GM21717 (cell line): ENCODE measurements at regions not wholly inside any gene's neighbourhood (a gene's known extent, or its start where the extent isn't known, plus 50 kb on each side); places are given as distances from the start of the nearest gene placed in this dataset.
"Not testable (repeated sequence)": the region's sequence is repeated elsewhere in the genome, so short reads cannot be mapped to it uniquely, and the experiment has no call there.

ENCODE experiments used
- ATAC-seq: cut with Tn5 transposase; IDR thresholded peaks from one replicate; pipeline ENCODE4 v1.9.1; 2021; ENCODE audit warnings: mild to moderate bottlenecking, moderate library complexity; ENCODE audit not compliant: unreplicated experiment

GRCh38 chr2:199216253-199216652 lies 241.5 kb downstream of the SATB2 start:
- ATAC-seq: peak; percentile 73

DNA sequence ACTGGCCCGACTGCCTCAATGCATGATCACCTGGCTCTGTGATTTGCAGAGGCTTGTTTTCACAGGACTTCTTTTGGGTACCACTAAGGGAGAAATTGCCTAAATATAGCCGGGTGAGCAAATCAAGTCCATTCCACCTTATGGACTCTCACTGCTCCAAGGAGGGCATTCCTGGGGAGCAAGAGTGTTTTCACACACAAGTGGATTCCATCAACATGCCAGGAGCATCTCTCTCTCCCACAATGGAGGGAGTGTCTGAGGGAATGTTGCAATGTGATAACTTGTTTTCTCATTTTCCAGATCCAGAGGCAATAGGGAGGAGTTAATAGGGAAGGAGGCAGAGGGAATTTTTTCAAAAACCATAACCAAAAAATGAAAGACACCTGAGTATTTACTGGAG lies 250.7 kb downstream of the SATB2 start:
- no peak for ATAC-seq

GRCh38 chr2:199206536-199206935 lies 251.2 kb downstream of the SATB2 start:
- no peak for ATAC-seq

DNA sequence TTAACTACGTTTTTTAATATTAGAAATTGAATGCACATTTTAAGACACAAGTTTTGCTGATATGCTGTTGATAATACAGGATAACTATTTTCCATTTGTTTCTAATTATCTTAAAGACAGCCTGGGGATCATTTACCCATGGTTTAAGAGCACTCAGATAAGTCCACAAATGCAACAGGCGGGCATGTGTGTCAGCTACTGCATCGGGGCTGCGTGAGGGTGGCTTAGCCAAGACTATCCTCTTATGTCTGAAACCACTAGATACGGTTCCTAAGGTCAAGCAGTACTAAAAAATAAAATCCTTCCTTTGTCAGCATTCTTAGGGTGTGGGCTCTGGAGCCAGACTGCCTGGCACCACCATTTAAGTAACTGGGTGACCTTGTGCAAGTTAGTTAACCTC lies 254.8 kb downstream of the SATB2 start:
- ATAC-seq: no peak

DNA sequence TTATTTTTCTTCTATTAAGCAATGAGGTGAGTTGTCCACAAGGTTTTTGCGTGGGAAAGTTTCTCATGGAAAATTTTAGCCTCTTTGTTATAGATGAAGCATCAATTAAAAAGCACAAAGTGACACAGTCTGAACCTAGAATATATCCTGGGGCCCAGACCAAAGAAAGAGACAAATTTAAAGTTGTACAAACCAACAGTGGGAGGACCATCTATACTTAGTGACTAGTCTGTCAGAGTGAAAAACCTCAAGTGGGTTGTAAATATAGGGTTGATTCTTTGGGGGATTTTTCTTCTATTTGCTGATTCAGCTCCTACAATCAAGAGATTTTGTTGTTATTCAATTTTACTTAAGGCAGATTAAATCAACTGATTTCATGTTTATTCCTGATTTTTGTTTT lies 256.2 kb downstream of the SATB2 start:
- ATAC-seq: peak; percentile 53

DNA sequence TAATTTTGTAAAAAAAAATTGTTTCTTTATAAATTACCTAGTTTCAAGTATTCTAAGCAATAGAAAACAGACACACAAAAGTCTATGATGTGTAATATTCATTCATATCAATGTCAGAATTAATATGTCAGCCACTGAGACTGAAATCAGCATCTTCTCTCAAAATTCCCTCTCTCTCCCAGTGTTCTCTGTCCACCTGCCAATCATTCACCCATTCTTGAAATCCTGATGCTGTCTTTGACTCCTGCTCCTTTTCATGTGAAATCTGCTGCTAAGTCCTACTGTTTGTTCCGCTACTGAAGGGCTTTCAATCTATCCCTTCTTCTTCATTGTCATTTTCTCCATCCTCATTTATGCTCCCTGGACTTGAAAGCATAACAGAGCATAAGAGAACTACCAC lies 257.9 kb downstream of the SATB2 start:
- ATAC-seq: no peak

DNA sequence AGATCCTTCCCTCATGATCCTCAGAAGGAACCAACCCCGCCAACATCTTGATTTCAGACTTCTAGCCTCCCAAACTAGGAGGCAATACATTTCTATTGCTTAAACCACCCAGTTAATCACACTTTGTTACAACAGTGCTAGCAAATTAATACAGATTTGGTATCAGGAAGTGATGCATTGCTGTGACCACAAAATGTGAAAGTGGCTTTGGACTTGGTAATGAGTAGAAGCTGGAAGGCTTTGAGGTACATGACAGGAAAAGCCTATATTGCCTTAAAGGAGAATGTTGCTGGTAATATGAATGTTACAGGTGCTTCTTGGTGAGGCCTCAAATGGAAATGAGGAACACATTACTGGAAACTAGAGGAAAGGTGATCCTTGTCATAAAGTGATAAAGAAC lies 260.3 kb downstream of the SATB2 start:
- no peak for ATAC-seq

- no peak for ATAC-seq
Observed at GRCh38 chr2:199196686-199197085, 261.1 kb downstream of the SATB2 start.

GRCh38 chr2:199195927-199196502 lies 261.7 kb downstream of the SATB2 start:
- no peak for ATAC-seq

DNA sequence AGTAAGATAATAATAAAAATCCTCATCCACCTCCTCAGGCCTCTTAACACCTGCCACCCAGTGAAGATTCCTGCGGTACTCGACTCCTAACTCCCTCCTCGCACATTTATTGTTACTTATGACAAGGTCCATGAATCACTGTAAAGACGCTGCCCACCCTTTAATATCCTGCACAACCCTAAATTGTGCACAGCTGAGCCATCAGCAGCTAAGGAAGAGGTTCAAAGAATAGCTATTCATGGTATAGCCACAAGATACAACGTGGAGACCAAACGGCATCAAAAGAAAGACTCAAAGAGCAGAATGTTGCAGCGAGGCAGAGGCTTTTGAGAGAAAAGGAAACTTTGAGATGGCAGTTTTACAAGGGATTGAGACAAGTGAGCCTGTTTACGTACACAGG lies 266.3 kb downstream of the SATB2 start:
- ATAC-seq: no peak

- ATAC-seq: no peak
Observed at GRCh38 chr2:199189229-199189628, 268.5 kb downstream of the SATB2 start.

DNA sequence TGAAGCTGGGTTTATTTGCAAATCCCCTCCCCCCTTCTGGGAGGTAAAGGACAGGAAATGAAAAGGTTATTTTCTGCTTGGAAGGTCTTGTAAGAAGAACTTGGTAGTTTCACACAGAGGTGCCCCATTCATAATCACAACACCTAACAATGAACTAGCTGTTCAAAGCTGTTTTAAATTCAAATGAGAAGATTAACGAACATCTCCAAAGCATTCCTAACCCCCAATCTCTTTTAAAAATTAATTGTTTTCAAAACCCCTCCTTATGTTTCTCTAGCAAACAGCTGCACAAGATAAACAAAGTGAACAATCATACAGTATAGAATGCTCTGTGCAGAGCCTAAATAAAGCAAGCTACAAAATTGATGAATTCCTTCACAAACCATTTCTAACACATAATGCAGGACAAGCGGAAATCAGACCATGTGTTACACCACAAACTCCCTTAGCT lies 271.4 kb downstream of the SATB2 start:
- no peak for ATAC-seq

DNA sequence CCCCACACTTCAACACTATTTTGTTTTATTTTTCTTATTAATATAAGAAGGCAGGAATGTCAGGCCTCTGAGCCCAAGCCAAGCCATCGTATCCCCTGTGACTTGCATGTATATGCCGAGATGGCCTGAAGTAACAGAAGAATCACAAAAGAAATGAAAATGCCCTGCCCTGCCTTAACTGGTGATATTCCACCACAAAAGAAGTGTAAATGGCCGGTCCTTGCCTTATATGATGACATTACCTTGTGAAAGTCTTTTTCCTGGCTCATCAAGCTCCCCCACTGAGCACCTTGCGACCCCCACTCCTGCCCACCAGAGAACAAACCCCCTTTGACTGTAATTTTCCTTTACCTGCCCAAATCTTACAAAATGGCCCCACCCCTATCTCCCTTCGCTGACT lies 272.6 kb downstream of the SATB2 start:
- ATAC-seq: not testable (repeated sequence)

GRCh38 chr2:199163613-199164458 lies 293.9 kb downstream of the SATB2 start:
- ATAC-seq: no peak

GRCh38 chr2:199160677-199161465 lies 296.9 kb downstream of the SATB2 start:
- ATAC-seq: no peak

DNA sequence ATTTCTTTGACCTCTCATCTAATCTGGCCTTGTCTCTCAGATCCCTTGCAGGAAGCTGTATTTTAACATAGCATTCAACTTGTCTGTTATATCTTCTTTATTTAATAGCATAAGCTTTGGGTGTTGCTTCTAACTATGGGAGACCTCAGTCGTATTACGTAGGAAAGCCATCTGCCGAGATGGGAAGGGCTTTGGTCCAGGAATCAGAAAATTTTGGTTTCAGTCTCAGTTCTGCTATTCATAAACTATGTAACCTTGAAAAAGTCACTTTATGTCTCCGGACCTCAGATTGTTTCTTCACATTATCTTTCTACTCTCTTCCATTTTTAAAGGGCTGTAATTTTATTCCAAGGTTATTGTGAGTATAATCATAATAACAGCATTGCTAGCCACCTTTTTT lies 297.7 kb downstream of the SATB2 start:
- ATAC-seq: no peak

- no peak for ATAC-seq
Observed at GRCh38 chr2:199148076-199148845, 309.5 kb downstream of the SATB2 start.

GRCh38 chr2:199147216-199147615 lies 310.5 kb downstream of the SATB2 start:
- no peak for ATAC-seq

DNA sequence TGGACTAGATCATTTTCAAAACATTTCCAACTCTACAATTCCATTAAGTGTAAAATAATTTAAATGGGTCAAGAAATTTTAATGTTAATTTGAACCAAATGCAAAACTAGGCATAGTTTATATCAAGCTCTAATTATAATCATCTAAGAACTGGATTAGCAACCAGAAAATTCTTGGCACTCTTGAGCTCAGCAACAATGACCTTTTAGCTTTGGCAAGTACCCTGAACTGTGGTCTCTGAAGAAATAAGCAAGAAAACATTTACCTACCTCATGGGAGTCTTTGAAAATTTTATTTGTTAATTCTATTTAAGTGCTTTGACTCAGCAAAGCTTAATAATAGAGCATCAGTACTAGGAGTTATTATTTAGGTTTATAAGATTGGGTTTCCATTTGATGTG lies 313.2 kb downstream of the SATB2 start:
- no peak for ATAC-seq

- ATAC-seq: no peak
Observed at GRCh38 chr2:199144036-199144435, 313.7 kb downstream of the SATB2 start.

DNA sequence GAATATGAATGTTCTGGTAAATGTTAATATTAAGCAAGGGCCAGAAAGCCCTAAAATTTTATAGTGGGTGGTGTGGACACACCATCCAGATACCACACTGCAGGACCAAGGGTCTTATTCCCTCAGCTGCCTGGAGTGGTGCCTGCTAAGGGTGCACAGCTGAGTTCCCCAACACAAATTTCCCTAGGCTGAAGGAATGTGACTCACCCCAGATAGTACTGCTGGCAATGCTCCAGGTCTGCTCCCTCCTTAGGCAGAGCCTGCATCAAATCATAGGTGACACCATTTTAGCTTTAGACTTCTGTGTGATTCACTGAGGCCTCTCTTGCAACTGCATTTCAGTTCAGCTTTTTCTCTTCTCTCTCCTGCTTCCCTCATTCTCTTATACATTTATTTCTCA lies 321.1 kb downstream of the SATB2 start:
- ATAC-seq: no peak
